ENCODE measurements at regions not wholly inside any gene's neighbourhood (a gene's known extent, or its start where the extent isn't known, plus 50 kb on each side); places are given as distances from the start of the nearest gene placed in this dataset.

- H2BK5ac ChIP-seq (ENCODE audit: insufficient read length, low read length) = no peak overlapping the region
- no peak overlapping the region for H2AK5ac ChIP-seq (ENCODE audit: insufficient read length, low read length)
- DNase-seq = no peak
- H3K56ac ChIP-seq (ENCODE audit: insufficient read length, low read depth, low read length) = no peak overlapping the region
- H2AFZ ChIP-seq (ENCODE audit: low read length) = no peak overlapping the region
- no CpG with 5 or more reads among the region's 3 CpGs for WGBS (ENCODE audit: extremely low coverage, insufficient read length, low lambda C conversion rate)
- no peak overlapping the region for H3K9ac ChIP-seq (ENCODE audit: extremely low read depth, insufficient read length, low read length)
- no peak overlapping the region for H4K91ac ChIP-seq (ENCODE audit: insufficient read length, low read depth, low read length)
- H2BK20ac ChIP-seq (ENCODE audit: low read depth, low read length, poor library complexity, severe bottlenecking) = no peak overlapping the region
- H3K14ac ChIP-seq (ENCODE audit: insufficient read depth, low read length) = no peak overlapping the region
- no peak overlapping the region for H4K8ac ChIP-seq (replicated peaks; ENCODE audit: insufficient read length, low read depth, low read length)
- no peaks in the 10 kb centered on the region for H4K20me1 ChIP-seq (ENCODE audit: control insufficient read depth, insufficient read depth, insufficient read length)
- Mint-ChIP-seq H3K9me3 (peaks cover 10 to 14% of the 10 kb centered on the region in 2 experiments), H3K4me3 (no peak overlapping the region), H3K27me3 (ENCODE audit: low read depth) (no peaks in the 10 kb centered on the region; the same call in 1 of the 2 replicates), H3K4me1 (peaks cover 0 to 4% of the 10 kb centered on the region in 2 experiments; a peak in 1 of 4 replicates), H3K27ac (no peak overlapping the region; a peak in 1 of 7 replicates), H3K36me3 (ENCODE audit: insufficient read depth in 1 of 3, low read depth in 3 of 3) (peaks cover 0 to 4% (median 2%) of the 10 kb centered on the region in 3 experiments; a peak in 3 of 7 replicates)
- no peak overlapping the region for H2BK12ac ChIP-seq (ENCODE audit: insufficient read length, low read depth, low read length)
- no peak overlapping the region for H3K27ac ChIP-seq (ENCODE audit: insufficient read length, low read depth, low read length)
- H3K23me2 ChIP-seq (ENCODE audit: insufficient read length, low read depth, low read length, poor library complexity, severe bottlenecking) = no peaks in the 10 kb centered on the region
- no peaks in the 10 kb centered on the region for H3K79me1 ChIP-seq (ENCODE audit: insufficient read depth, low read depth, low read length, poor library complexity, severe bottlenecking)
- no peaks in the 10 kb centered on the region for H3K27me3 ChIP-seq (ENCODE audit: insufficient read depth, low read length)
- no peak for TF ChIP-seq CTCF (conservative IDR thresholded peaks at IDR 0.05)
- H3K79me2 ChIP-seq (ENCODE audit: insufficient read depth, low read length) = no peaks in the 10 kb centered on the region
- H3K9me3 ChIP-seq (ENCODE audit: control insufficient read depth, low read depth, low read length) = no peaks in the 10 kb centered on the region
- no peak overlapping the region for H3K4ac ChIP-seq (ENCODE audit: low read depth, low read length)
- H3K4me1 ChIP-seq (ENCODE audit: insufficient read depth, low read length) = no peaks in the 10 kb centered on the region
- H4K5ac ChIP-seq (ENCODE audit: insufficient read length, low read depth, low read length) = no peak overlapping the region
- H3K4me2 ChIP-seq (ENCODE audit: insufficient read depth, insufficient read length, low read length) = no peak overlapping the region
- no peak overlapping the region for H3K18ac ChIP-seq (ENCODE audit: insufficient read length, low read depth, low read length)
- H2BK120ac ChIP-seq (ENCODE audit: low read depth, low read length, poor library complexity, severe bottlenecking) = no peak overlapping the region
- no peak overlapping the region for H3T11ph ChIP-seq (ENCODE audit: low read length)
- H2BK15ac ChIP-seq (ENCODE audit: low read depth, low read length) = no peak overlapping the region
- no peak overlapping the region for H3K23ac ChIP-seq (ENCODE audit: insufficient read length, low read depth, low read length)
These were observed 158.6 kb downstream of the MIS18A start for GRCh38 chr21:32120230-32120629.
